ENCODE measurements at regions not wholly inside any gene's neighbourhood (a gene's known extent, or its start where the extent isn't known, plus 50 kb on each side); places are given as distances from the start of the nearest gene placed in this dataset.

GRCh38 chr1:34619256-34619655 lies 135.6 kb upstream of the GJB5 start:
- Histone ChIP-seq H3K27me3 (ENCODE audit: low read length) (peaks cover 54% of the 10 kb centered on the region), H3K9me2 (replicated peaks; ENCODE audit: low read length) (no peaks in the 10 kb centered on the region), H3K4me2 (ENCODE audit: low read length) (no peak overlapping the region), H3F3A (ENCODE audit: low read length, unreplicated experiment) (no peaks in the 10 kb centered on the region), H4K20me1 (ENCODE audit: low read length) (no peaks in the 10 kb centered on the region), H3K36me3 (ENCODE audit: low read depth, low read length) (no peaks in the 10 kb centered on the region), H2AFZ (ENCODE audit: low read length) (no peak overlapping the region), H3K9ac (ENCODE audit: low read length) (no peak overlapping the region), H3K4me3 (ENCODE audit: low read length) (no peak overlapping the region), H3K79me2 (ENCODE audit: low read length) (no peaks in the 10 kb centered on the region), H3K27ac (ENCODE audit: low read length) (no peak overlapping the region), H3K4me1 (ENCODE audit: insufficient read depth, low read length) (no peaks in the 10 kb centered on the region), H3K9me3 (ENCODE audit: low read length) (no peaks in the 10 kb centered on the region)
- intact Hi-C loops (cut with micrococcal nuclease) = no loop called here
- BruUV-seq (replicated peaks) = no TSS peak
- ChIA-PET CTCF (no interaction called here), POLR2A (ENCODE audit: unreplicated experiment) (no interaction called here)
- no peak for DNase-seq
- TF ChIP-seq EZH2 (IDR thresholded peaks at IDR 0.05; ENCODE audit: low read length, unreplicated experiment) (no peak), EZH2phosphoT487 (IDR thresholded peaks at IDR 0.05; ENCODE audit: borderline replicate concordance, low read length) (no peak), CTCF (conservative IDR thresholded peaks at IDR 0.05; ENCODE audit: low read depth, low read length) (no peak)
- ATAC-seq = no peak

GRCh38 chr1:34621916-34622315 lies 132.9 kb upstream of the GJB5 start:
- DNase-seq = no peak
- Histone ChIP-seq H2AFZ (ENCODE audit: low read length) (no peak overlapping the region), H3K4me3 (ENCODE audit: low read length) (no peak overlapping the region), H3K9ac (ENCODE audit: low read length) (no peak overlapping the region), H3K4me2 (ENCODE audit: low read length) (no peak overlapping the region), H3K4me1 (ENCODE audit: insufficient read depth, low read length) (no peaks in the 10 kb centered on the region), H3K36me3 (ENCODE audit: low read depth, low read length) (no peaks in the 10 kb centered on the region), H3K9me3 (ENCODE audit: low read length) (no peaks in the 10 kb centered on the region), H3K27ac (ENCODE audit: low read length) (no peak overlapping the region), H3K79me2 (ENCODE audit: low read length) (no peaks in the 10 kb centered on the region), H3F3A (ENCODE audit: low read length, unreplicated experiment) (no peaks in the 10 kb centered on the region), H4K20me1 (ENCODE audit: low read length) (no peaks in the 10 kb centered on the region), H3K9me2 (replicated peaks; ENCODE audit: low read length) (no peaks in the 10 kb centered on the region), H3K27me3 (ENCODE audit: low read length) (peaks cover 44% of the 10 kb centered on the region)
- POLR2A ChIA-PET (ENCODE audit: unreplicated experiment) = no interaction called here
- BruUV-seq (replicated peaks) = no TSS peak
- CTCF ChIA-PET = no interaction called here
- ATAC-seq = no peak
- TF ChIP-seq EZH2 (IDR thresholded peaks at IDR 0.05; ENCODE audit: low read length, unreplicated experiment) = no peak
- no peak for TF ChIP-seq EZH2phosphoT487 (IDR thresholded peaks at IDR 0.05; ENCODE audit: borderline replicate concordance, low read length)
- no peak for TF ChIP-seq CTCF (conservative IDR thresholded peaks at IDR 0.05; ENCODE audit: low read depth, low read length)
- intact Hi-C loops (cut with micrococcal nuclease) = no loop called here

GRCh38 chr1:34625521-34626015 lies 129.3 kb upstream of the GJB5 start:
- ATAC-seq = no peak
- DNase-seq = no peak
- Histone ChIP-seq H3K36me3 (ENCODE audit: low read depth, low read length) (no peaks in the 10 kb centered on the region), H3K27me3 (ENCODE audit: low read length) (peaks cover 48% of the 10 kb centered on the region), H3K9me3 (ENCODE audit: low read length) (no peaks in the 10 kb centered on the region), H2AFZ (ENCODE audit: low read length) (no peak overlapping the region), H4K20me1 (ENCODE audit: low read length) (no peaks in the 10 kb centered on the region), H3K4me2 (ENCODE audit: low read length) (no peak overlapping the region), H3K4me1 (ENCODE audit: insufficient read depth, low read length) (no peaks in the 10 kb centered on the region), H3K9ac (ENCODE audit: low read length) (no peak overlapping the region), H3F3A (ENCODE audit: low read length, unreplicated experiment) (no peaks in the 10 kb centered on the region), H3K79me2 (ENCODE audit: low read length) (no peaks in the 10 kb centered on the region), H3K4me3 (ENCODE audit: low read length) (no peak overlapping the region), H3K9me2 (replicated peaks; ENCODE audit: low read length) (no peaks in the 10 kb centered on the region), H3K27ac (ENCODE audit: low read length) (no peak overlapping the region)
- TF ChIP-seq EZH2phosphoT487 (IDR thresholded peaks at IDR 0.05; ENCODE audit: borderline replicate concordance, low read length) (no peak), CTCF (conservative IDR thresholded peaks at IDR 0.05; ENCODE audit: low read depth, low read length) (no peak), EZH2 (IDR thresholded peaks at IDR 0.05; ENCODE audit: low read length, unreplicated experiment) (no peak)
- POLR2A ChIA-PET (ENCODE audit: unreplicated experiment) = no interaction called here
- no TSS peak for BruUV-seq (replicated peaks)
- CTCF ChIA-PET = no interaction called here
- intact Hi-C loops (cut with micrococcal nuclease) = no loop called here
